Left colon (tissue), 2 donors: ENCODE measurements at regions not wholly inside any gene's neighbourhood (a gene's known extent, or its start where the extent isn't known, plus 50 kb on each side); places are given as distances from the start of the nearest gene placed in this dataset.
A peak's percentile ranks its signal among the peaks of the same experiment; 100 is the strongest.

Source experiments
- ATAC-seq: fragments of 200-7000 bp; cut with Tn5 transposase; one replicate; pipeline ENCODE4 v1.9.1; 2020; ENCODE audit warnings: mild to moderate bottlenecking, moderate library complexity
- DNase-seq, 2 donors: peaks; one replicate each; pipeline ENCODE4 v3.0.0-alpha.2; 2020
- intact Hi-C, 2 donors: fragments of 100-400 bp; cut with DNase I in 1 of 2; cut with micrococcal nuclease in 1 of 2; formaldehyde crosslinking; loops; one replicate each; pipeline versions ENCODE4 v1.11.2 to v1.14.0; 2022; cut with DNase I, micrococcal nuclease
- donor health status: DM: no; HTN: no; CAD: no.
- donor health status: DM: yes; HTN: yes; CAD: no.

DNA sequence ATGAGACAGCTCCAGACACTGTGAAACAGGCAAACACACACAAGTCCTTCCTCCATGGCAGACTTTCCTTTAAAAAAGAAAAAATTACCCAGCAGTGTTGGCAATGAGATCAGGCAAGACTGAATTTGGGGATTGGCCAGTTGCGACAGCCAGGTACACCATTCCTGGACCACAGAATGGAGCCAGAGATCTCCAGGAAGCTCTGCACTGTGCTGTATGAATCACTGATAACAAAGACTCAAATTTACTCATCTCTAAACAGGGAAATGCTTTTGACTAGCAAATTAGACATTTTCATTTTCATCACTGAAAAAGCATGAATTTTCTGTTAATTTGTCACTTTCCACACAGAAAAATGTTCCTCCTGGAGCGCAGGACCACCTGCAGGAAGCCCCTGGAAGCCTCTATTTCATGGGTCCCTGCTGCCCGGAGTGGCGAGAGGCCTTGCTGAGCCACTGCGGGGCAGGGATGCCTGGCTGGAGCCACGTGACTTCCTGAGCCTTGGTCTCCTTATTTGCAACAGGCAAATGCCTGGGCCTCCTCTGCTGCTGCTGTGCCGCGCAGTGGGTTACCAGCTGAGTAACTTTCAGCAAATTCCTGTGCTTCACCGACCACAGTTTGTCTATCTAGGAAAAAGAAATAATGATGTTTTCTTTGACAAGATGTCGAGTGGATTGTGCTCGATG lies 185.9 kb upstream of the ZNF618 start:
- DNase-seq = no peak
- no peak for ATAC-seq
- intact Hi-C loops = no loop called here

DNA sequence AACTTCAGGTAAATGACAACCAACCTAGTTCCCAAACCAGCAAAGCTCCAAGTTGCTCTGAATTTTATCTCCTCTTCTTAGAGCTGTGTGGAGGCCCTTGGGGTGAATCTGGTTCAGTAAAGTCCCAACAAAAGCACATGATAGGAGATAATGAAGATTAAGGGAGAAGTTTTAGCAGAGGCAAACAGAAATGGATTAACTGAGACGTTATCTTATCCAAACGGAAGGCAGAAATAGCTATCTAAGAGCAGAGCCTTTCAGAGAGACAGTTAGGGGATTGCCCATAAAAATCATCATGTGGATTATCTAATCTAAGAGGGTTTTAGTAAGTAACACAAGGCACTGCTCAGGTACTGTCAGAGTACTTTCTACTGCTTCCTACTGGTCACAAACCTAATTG lies 183.9 kb upstream of the ZNF618 start:
- ATAC-seq = no peak
- intact Hi-C loops = no loop called here
- no peak for DNase-seq

GRCh38 chr9:113694912-113695311 lies 181.2 kb upstream of the ZNF618 start:
- DNase-seq (no peak), ATAC-seq (no peak)
- intact Hi-C loops = no loop called here

DNA sequence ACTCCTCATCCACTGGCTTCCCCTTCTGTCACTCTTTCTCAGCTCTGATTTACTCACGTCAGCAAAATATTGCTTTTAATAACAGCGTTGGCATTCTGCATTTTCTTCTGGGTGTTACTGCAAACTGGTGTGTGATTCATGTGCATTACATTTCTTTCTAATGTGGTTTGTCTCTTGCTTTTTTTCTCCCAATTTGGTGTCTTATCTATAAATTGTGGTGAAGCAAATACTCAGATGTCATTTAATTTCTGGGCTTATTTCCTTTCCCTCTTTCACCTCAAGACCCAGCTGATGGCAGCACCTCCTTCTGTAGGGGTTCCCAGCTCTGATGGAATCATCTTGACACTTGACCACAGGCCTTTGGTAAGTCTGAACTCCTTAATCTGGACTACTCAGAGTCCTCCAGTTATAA lies 180.7 kb upstream of the ZNF618 start:
- intact Hi-C loops = no loop called here
- ATAC-seq = no peak
- no peak for DNase-seq

DNA sequence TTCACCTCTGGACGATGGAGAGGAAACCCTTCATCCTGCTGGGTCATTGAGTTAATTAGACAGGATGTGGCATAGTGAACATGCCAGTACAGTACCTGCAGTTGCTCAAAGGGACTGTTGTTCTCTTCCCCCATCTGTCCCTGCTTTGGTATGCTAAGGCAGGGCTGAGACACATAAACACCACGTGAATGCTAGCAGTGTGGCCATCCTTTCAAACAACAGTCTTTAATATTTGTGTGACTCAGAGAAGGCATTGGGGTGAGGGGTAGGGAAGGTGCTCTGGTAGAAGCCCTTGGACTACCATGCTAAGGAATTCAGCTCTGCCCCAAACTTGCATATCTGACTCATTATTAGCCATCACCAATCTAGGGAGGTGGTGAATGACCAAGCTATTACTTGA lies 180.2 kb upstream of the ZNF618 start:
- intact Hi-C loops = no loop called here

DNA sequence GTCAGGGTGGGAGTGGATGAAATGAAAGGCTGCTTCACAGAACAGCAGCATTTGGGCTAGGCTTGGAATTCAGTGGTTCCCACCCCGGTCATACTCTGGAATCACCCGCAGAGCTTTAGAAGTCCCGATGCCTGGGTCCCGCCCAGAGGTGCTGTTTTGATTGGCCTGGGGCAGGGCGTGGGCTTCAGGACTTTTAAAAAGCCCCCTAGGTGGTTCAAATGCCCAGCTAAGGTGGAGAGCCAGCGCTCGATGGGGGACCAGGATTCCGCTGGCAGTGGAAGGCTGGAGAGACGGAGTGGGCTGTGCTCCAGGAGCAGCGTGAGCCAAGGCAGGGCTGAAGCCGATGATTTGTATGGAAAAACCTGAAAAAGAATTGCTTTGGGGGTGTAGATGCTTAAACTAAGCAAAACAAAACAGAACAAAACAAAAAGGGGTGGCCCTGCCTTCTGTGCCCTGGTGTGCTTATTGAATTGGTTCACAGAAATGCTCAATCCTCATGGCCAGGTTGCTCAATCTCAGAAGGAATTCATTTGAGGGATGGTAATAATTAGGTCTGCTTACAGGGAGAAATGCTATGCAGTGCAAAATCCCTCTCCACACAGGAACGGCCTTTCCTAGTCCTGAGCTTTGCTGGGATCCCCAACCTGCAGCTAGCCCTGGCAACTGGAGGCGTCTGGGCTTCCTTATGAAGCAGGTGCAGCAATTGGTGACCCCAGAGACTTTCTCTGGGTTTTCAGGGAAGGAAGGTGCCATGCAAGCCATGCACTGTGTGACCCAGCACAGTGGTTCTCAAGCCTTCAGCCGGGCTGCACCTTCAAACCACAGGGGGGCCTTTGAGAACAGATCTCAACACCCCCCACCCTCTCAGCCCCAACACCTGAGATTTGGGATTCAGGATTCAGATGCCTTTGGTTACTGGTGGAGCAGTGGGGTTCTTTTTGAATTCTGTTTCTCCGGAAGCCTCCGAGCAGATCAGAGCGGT lies 174.0 kb upstream of the ZNF618 start:
- intact Hi-C loops = no loop called here
- ATAC-seq (no peak), DNase-seq (no peak)

More for the DNA sequence above, 180.2 kb upstream of the ZNF618 start:
- no peak for ATAC-seq
- DNase-seq = no peak

DNA sequence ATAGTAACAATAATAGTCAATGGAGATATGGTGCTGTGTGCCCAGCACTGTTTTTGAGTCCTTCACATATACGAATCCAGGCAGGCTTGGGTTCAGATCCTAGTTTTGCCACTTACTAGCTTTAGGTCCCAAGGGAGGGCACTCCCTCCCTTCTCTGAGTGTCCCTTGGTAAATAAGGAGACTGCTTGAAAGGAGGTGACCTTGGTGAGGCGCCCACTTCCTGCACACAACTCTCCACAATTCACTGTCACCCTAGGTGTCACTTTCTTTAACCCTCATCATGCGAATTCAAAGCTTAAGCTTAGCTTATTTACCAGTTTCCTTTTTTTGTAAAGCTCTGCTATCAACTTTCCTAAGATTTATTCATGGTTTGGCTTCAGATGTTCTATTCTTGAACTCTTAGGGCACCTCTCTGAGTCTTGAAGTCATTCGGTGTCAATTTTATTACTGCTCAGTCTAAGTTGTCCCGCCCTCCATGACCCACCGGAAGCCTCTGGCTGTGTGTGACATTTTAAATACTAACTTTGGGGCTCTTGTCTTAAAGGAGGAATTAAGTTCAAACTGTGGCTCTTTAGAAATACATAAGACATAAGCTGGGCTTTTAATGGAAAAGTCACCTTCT lies 170.7 kb upstream of the ZNF618 start:
- DNase-seq (no peak), ATAC-seq (no peak)
- intact Hi-C loops = no loop called here

- intact Hi-C loops = no loop called here
- DNase-seq (no peak), ATAC-seq (no peak)
Observed at GRCh38 chr9:113705928-113706519, 170.1 kb upstream of the ZNF618 start.

- no peak for ATAC-seq
- intact Hi-C loops = no loop called here
- DNase-seq = no peak
Observed at GRCh38 chr9:113707953-113708695, 168.0 kb upstream of the ZNF618 start.

DNA sequence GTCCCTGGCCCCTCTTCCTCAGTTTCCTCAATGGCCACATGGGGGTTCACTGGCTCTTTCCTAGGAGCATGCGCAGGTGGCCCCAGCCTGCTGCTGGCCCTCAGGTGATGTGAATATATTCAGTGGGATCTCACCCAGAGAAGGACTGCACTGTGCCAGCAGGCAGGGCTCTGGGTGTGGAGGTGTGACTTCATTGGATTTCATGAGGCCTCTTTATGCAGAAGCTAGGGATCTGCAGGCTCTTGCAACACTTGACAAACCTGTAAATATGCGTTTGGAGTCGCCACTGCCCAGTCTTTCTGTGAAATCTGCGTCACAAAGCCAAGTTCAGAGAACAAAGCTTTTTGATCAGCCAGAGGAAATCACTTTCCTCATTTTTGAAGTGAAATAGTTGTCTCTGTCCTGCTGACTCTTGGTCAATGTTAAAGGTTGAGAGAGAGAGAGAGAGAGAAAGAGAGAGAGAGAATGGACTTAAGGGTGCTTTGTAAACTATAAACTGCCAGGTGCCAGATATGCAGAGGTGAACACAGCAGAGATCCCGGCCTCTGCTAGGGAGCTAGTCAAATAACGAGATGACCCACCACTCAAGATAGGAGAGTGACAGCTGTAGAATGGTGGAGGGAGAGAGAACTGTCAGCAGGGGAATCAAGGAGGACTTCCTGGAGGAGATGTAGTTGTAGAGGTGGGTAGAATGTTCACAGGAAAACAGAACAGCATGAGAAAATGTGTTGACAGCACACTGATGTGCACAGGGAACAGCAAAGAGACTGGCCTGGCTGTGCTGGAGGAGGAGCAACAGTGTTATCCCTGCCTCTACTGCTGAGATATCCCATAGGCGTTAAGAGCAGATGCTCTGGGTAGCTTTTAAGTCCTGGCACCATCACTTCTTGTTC lies 167.0 kb upstream of the ZNF618 start:
- no peak for ATAC-seq
- DNase-seq = no peak
- intact Hi-C loops = no loop called here

DNA sequence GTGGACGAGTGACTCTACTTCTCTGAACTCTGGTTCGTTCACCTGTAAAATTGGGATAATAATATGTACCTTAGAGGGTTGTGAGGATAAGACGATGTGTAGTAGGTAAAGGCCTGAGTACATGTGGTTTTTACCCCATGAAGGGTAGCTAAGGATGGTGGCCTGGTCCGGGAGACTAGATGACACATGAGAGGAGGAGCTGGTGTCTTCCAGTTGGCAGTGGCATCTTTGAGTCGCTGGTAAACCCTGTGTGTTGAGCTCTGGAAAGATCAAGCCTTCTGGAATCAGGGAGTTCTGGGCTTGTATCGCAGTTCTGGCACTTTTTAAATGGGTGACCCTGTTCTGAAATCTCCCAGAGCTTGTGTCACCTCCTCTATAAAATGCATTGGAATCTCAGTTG lies 166.4 kb upstream of the ZNF618 start:
- no peak for ATAC-seq
- DNase-seq = no peak
- intact Hi-C loops = no loop called here

- intact Hi-C loops = no loop called here
- ATAC-seq = no peak
- no peak for DNase-seq
Observed at GRCh38 chr9:113711251-113711650, 164.9 kb upstream of the ZNF618 start.

GRCh38 chr9:113712053-113712452 lies 164.1 kb upstream of the ZNF618 start:
- ATAC-seq = peak; percentile 71
- peak in 1 of 2 donors; percentile 15 for DNase-seq
- intact Hi-C loops = no loop called here

- intact Hi-C loops = no loop called here
- no peak for DNase-seq
- ATAC-seq = no peak
Observed at GRCh38 chr9:113715086-113715485, 161.0 kb upstream of the ZNF618 start.

GRCh38 chr9:113719919-113720318 lies 156.2 kb upstream of the ZNF618 start:
- no peak for ATAC-seq

DNA sequence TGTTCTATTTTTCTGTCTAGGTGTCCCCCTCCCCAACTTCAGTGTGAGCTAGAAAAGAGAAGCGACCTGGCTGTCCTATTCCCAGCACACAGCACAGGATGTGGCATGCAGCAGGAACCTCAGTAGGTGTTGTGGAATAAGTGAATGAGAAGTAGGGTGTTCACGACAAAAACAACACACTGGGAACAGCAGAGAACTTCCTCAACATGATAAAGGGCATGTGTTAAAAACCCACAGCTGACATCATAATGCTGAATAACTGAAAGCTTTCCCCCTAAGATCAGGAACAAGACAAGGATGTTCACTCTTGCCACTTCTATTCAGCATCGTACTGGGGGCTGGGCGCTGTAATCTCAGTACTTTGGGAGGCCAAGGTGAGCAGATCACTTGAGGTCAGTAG lies 155.6 kb upstream of the ZNF618 start:
- no peak for DNase-seq
- ATAC-seq = no peak
- intact Hi-C loops = no loop called here

More at GRCh38 chr9:113719919-113720318, 156.2 kb upstream of the ZNF618 start:
- intact Hi-C loops = no loop called here
- DNase-seq = no peak

- intact Hi-C loops = no loop called here
- no peak for ATAC-seq
- no peak for DNase-seq
Observed at GRCh38 chr9:113721856-113722255, 154.3 kb upstream of the ZNF618 start.

DNA sequence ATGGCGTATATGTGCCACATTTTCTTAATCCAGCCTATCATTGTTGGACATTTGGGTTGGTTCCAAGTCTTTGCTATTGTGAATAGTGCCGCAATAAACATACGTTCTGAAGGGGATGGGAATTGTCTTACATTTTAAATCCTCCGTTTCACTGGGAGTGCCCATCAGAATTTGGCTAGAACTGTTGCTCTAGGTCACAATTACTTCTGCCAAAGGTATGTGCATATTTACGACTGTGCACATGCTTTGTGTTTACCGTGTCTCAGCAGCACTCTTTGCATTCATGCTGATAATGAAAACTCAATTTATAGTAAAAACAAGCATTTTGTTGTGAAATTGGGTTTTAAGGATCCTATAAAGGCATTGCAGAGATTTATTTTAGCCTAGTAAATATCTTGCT lies 151.9 kb upstream of the ZNF618 start:
- no peak for DNase-seq
- no peak for ATAC-seq
- intact Hi-C loops = no loop called here
